HepG2 (cell line): ENCODE measurements at regions not wholly inside any gene's neighbourhood (a gene's known extent, or its start where the extent isn't known, plus 50 kb on each side); places are given as distances from the start of the nearest gene placed in this dataset.
A peak's percentile ranks its signal among the peaks of the same experiment; 100 is the strongest.

Experiments
- ATAC-seq: fragments of 200-7000 bp; cut with Tn5 transposase; 3 replicates; pipeline ENCODE4 v1.9.1; 2020; ENCODE audit warnings: mild to moderate bottlenecking, moderate library complexity
- BruUV-seq: library from RNA; stranded (reverse); fragments of 400-500 nt; replicated peaks from 2 replicates; lab custom pipeline; 2021; lab: Mats Ljungman, UMichigan
- CTCF ChIA-PET: fragments of 300-600 bp; formaldehyde crosslinking; extraction: SDS; loops from one replicate; lab custom pipeline; 2021; ENCODE audit warnings: low total read pairs, inconsistent platforms, low intra/inter-chr PET ratio; lab: Yijun Ruan, JAX
- POLR2A ChIA-PET: fragments of 350-600 bp; sonication (Branson Sonifier 250); formaldehyde crosslinking; loops from one replicate; lab custom pipeline; 2020; ENCODE audit warnings: antibody characterized with exemption, inconsistent platforms; lab: Yijun Ruan, JAX
- DNase-seq: peaks from one replicate; pipeline ENCODE4 v3.0.0-alpha.2; 2015; ENCODE audit warnings: low spot score
- FAIRE-seq: peaks from 3 replicates; lab custom pipeline; 2011; peaks lifted over from hg19 to GRCh38; lab: Jason Lieb, UNC
- H2AFZ ChIP-seq: one replicate; pipeline ENCODE4 v1.6.1; 2011; ENCODE audit warnings: low read length, inconsistent platforms
- H3K27ac ChIP-seq: fragments of 300-600 bp; 3 replicates; pipeline ENCODE4 v1.8.0; 2011; ENCODE audit warnings: mixed run types, mild to moderate bottlenecking, mixed read lengths, low read length, inconsistent platforms; ENCODE audit not compliant: insufficient read depth; ENCODE audit errors: extremely low read length
- H3K27me3 ChIP-seq, 2 experiments: fragments of 200-600 bp in 1 of 2; 2 replicates in 1 of 2; 3 replicates in 1 of 2; pipeline versions ENCODE4 v1.6.0 to v1.8.0; 2011; ENCODE audit warnings: low read length in 2 of 2, mild to moderate bottlenecking in 2 of 2, moderate library complexity in 2 of 2, inconsistent platforms in 1 of 2; ENCODE audit not compliant: insufficient read depth in 2 of 2, control insufficient read depth in 1 of 2
- H3K36me3 ChIP-seq, 2 experiments: fragments of 200-600 bp in 1 of 2; replicated peaks in 1 of 2; 2 replicates in 1 of 2; 3 replicates in 1 of 2; pipeline versions ENCODE4 v1.5.1 to v1.8.0; 2011; ENCODE audit warnings: low read length in 2 of 2, inconsistent platforms in 1 of 2; ENCODE audit not compliant: insufficient read depth in 2 of 2, control insufficient read depth in 1 of 2
- H3K4me1 ChIP-seq: 2 replicates; pipeline ENCODE4 v1.5.1; 2012; ENCODE audit warnings: low read length, inconsistent platforms; ENCODE audit not compliant: insufficient read depth
- H3K4me2 ChIP-seq: 2 replicates; pipeline ENCODE4 v1.6.0; 2011; ENCODE audit warnings: low read depth, low read length, inconsistent platforms
- H3K4me3 ChIP-seq, 3 experiments: fragments of 200-600 bp in 1 of 3; sonication (generic), shearing (Covaris generic) in 1 of 3; replicated peaks in 1 of 3; 2 replicates each; pipeline ENCODE4 v1.5.1; 2011 to 2016; ENCODE audit warnings: low read length in 3 of 3, inconsistent platforms in 2 of 3, low read depth in 2 of 3, mild to moderate bottlenecking in 2 of 3, control low read depth in 1 of 3, mixed read lengths in 1 of 3; ENCODE audit not compliant: insufficient read depth in 1 of 3
- H3K79me2 ChIP-seq: one replicate; pipeline ENCODE4 v1.6.1; 2011; ENCODE audit warnings: low read length, inconsistent platforms; ENCODE audit not compliant: insufficient read depth
- H3K9ac ChIP-seq: 2 replicates; pipeline ENCODE4 v1.6.0; 2011; ENCODE audit warnings: mild to moderate bottlenecking, low read depth, low read length, inconsistent platforms; ENCODE audit not compliant: insufficient read depth
- H3K9me3 ChIP-seq: 2 replicates; pipeline ENCODE4 v1.5.1; 2012; ENCODE audit warnings: mild to moderate bottlenecking, low read length
- H4K20me1 ChIP-seq: 2 replicates; pipeline ENCODE4 v1.6.0; 2011; ENCODE audit warnings: inconsistent platforms, mild to moderate bottlenecking, low read length, moderate library complexity; ENCODE audit not compliant: insufficient read depth
- BCL6 ChIP-seq: IDR thresholded peaks from 2 replicates; pipeline ENCODE4 v1.6.1; 2016; ENCODE audit warnings: missing genetic modification reagents, missing compliant biosample characterization
- EP300 ChIP-seq, 3 experiments: sonication (generic) in 1 of 3; formaldehyde crosslinking in 1 of 3; IDR thresholded peaks; 2 replicates each; pipeline versions ENCODE4 v1.5.1 to v1.6.1; 2011 to 2020; ENCODE audit warnings: low read depth in 2 of 3, low read length in 2 of 3, borderline replicate concordance in 1 of 3, improper control_type of control experiment in 1 of 3, mild to moderate bottlenecking in 1 of 3, missing genetic modification reagents in 1 of 3, moderate library complexity in 1 of 3
- MAF1 ChIP-seq: sonication (generic); formaldehyde crosslinking; IDR thresholded peaks from 2 replicates; pipeline ENCODE4 v1.5.0; 2020; ENCODE audit warnings: missing genetic modification reagents, borderline replicate concordance
- MAFF ChIP-seq: IDR thresholded peaks from 2 replicates; pipeline ENCODE4 v1.6.1; 2011; ENCODE audit warnings: low read depth, low read length, improper control_type of control experiment
- MAFK ChIP-seq, 2 experiments: IDR thresholded peaks in 1 of 2; conservative IDR thresholded peaks in 1 of 2; 2 replicates each; pipeline ENCODE4 v1.6.1; 2011; ENCODE audit warnings: improper control_type of control experiment in 2 of 2, low read length in 2 of 2
- NAIF1 ChIP-seq: sonication (generic); formaldehyde crosslinking; IDR thresholded peaks from 2 replicates; pipeline ENCODE4 v1.5.0; 2020; ENCODE audit warnings: mild to moderate bottlenecking, missing genetic modification reagents, borderline replicate concordance
- PCBP1 ChIP-seq: fragments of 200-400 bp; formaldehyde crosslinking; IDR thresholded peaks from 2 replicates; pipeline ENCODE4 v1.6.1; 2017; ENCODE audit warnings: mild to moderate bottlenecking, low read depth, low read length, borderline replicate concordance
- PHF8 ChIP-seq: sonication (generic); formaldehyde crosslinking; IDR thresholded peaks from 2 replicates; pipeline ENCODE4 v1.5.0; 2020; ENCODE audit warnings: missing genetic modification reagents
- THAP8 ChIP-seq: sonication (generic); formaldehyde crosslinking; IDR thresholded peaks from 2 replicates; pipeline ENCODE4 v1.5.1; 2020; ENCODE audit warnings: missing genetic modification reagents, mild to moderate bottlenecking, borderline replicate concordance
- ZNF264 ChIP-seq: sonication (generic); formaldehyde crosslinking; IDR thresholded peaks from 2 replicates; pipeline ENCODE4 v1.4.0; 2020; ENCODE audit warnings: missing genetic modification reagents
- ZNF432 ChIP-seq: sonication (generic); formaldehyde crosslinking; IDR thresholded peaks from 2 replicates; pipeline ENCODE4 v1.5.0; 2020; ENCODE audit warnings: missing genetic modification reagents, mild to moderate bottlenecking, borderline replicate concordance
- ZNF549 ChIP-seq: sonication (generic); formaldehyde crosslinking; IDR thresholded peaks from 2 replicates; pipeline ENCODE4 v1.5.0; 2020; ENCODE audit warnings: missing genetic modification reagents
- ZNF7 ChIP-seq: IDR thresholded peaks from 2 replicates; pipeline ENCODE4 v1.6.1; 2016; ENCODE audit warnings: missing biosample characterization, missing genetic modification reagents
- whole genome bisulfite sequencing: methylation state at CpG from one replicate; pipeline ENCODE4 v1.1.6; 2017; ENCODE audit warnings: low lambda C conversion rate; 5-methylcytosine and 5-hydroxymethylcytosine counted together
- in situ Hi-C: cut with HindIII; loops from 2 replicates; pipeline ENCODE4 v1.10.0; 2017; ENCODE audit warnings: low pct_unique_long_range_greater_than_20kb; ENCODE audit not compliant: extremely low pct_ligation_motif_present
- intact Hi-C: fragments of 100-400 bp; cut with micrococcal nuclease; formaldehyde crosslinking; loops from one replicate; pipeline ENCODE4 v1.10.0; 2022; ENCODE audit not compliant: unreplicated experiment
- TF ChIP-seq, protein P1 (sequence below): IDR thresholded peaks from 2 replicates; pipeline ENCODE4 v1.6.1; 2016; ENCODE audit warnings: missing compliant biosample characterization, missing genetic modification reagents, borderline replicate concordance
- TF ChIP-seq, protein P2 (sequence below): sonication (generic); formaldehyde crosslinking; IDR thresholded peaks from 2 replicates; pipeline ENCODE4 v1.4.0; 2020; ENCODE audit warnings: low read depth, mild to moderate bottlenecking, missing genetic modification reagents

DNA sequence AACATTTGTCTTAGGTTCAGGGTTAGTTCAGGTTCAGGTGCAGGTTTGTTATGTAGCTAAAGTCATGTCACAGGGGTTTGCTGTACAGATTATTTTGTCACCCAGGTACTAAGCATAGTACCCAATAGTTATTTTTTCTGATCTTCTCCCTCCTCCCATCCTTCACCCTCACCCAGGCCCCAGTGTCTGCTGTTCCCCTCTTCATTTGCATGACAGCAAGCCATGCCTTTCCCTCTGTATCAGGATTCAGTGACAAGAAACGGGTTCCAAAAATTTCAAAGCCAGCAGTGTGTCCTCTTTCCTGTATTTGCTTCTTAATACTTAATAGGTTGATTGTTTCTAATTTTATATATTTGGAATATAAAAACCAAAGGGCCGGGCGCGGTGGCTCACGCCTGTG lies 330.8 kb upstream of the SGCD start:
- no peaks in the 10 kb centered on the region for H3K4me1 ChIP-seq
- no peaks in the 10 kb centered on the region for H3K36me3 ChIP-seq
- H3K4me2 ChIP-seq, result no peak overlapping the region
- in situ Hi-C loops, result no loop called here
- no peak overlapping the region for H3K9ac ChIP-seq
- ATAC-seq (no peak), DNase-seq (no peak)
- no peak overlapping the region for H3K4me3 ChIP-seq
- H3K79me2 ChIP-seq, result no peaks in the 10 kb centered on the region
- H4K20me1 ChIP-seq, result no peaks in the 10 kb centered on the region; the same call in 1 of the 2 replicates
- no TSS peak for BruUV-seq
- intact Hi-C loops, result no loop called here
- no peaks in the 10 kb centered on the region for H3K27me3 ChIP-seq
- 0% methylated on average over 5 of the region's 5 CpGs for WGBS
- CTCF ChIA-PET, result no interaction called here
- H3K9me3 ChIP-seq, result no peaks in the 10 kb centered on the region
- H3K27ac ChIP-seq, result no peak overlapping the region
- TF ChIP-seq PCBP1 (no peak), BCL6 (no peak)
- TF ChIP-seq, all 625 proteins: peak for 0
- no peak overlapping the region for H2AFZ ChIP-seq
- POLR2A ChIA-PET, result no interaction called here
- no peak for FAIRE-seq

GRCh38 chr5:155998257-155998656 lies 328.7 kb upstream of the SGCD start:
- H3K9me3 ChIP-seq, result no peaks in the 10 kb centered on the region
- H3K79me2 ChIP-seq, result no peaks in the 10 kb centered on the region
- ATAC-seq (no peak), DNase-seq (no peak), FAIRE-seq (no peak)
- ChIA-PET CTCF (no interaction called here), POLR2A (no interaction called here)
- H3K9ac ChIP-seq, result no peak overlapping the region
- H2AFZ ChIP-seq, result no peak overlapping the region
- H3K4me1 ChIP-seq, result no peaks in the 10 kb centered on the region
- BruUV-seq, result no TSS peak
- H3K4me2 ChIP-seq, result no peak overlapping the region
- H3K4me3 ChIP-seq, result no peak overlapping the region
- H3K36me3 ChIP-seq, result no peaks in the 10 kb centered on the region
- no peaks in the 10 kb centered on the region for H3K27me3 ChIP-seq
- H4K20me1 ChIP-seq, result no peaks in the 10 kb centered on the region; the same call in 1 of the 2 replicates
- 9% methylated on average over 2 of the region's 2 CpGs for WGBS
- no peak overlapping the region for H3K27ac ChIP-seq
- intact Hi-C loops, result no loop called here
- in situ Hi-C loops, result no loop called here
- TF ChIP-seq ZNF432 (CRISPR knock-in tag), result no peak
- no peak for TF ChIP-seq THAP8 (CRISPR knock-in tag)
- no peak for TF ChIP-seq ZNF7 (CRISPR knock-in tag)
- TF ChIP-seq, protein P1, sequence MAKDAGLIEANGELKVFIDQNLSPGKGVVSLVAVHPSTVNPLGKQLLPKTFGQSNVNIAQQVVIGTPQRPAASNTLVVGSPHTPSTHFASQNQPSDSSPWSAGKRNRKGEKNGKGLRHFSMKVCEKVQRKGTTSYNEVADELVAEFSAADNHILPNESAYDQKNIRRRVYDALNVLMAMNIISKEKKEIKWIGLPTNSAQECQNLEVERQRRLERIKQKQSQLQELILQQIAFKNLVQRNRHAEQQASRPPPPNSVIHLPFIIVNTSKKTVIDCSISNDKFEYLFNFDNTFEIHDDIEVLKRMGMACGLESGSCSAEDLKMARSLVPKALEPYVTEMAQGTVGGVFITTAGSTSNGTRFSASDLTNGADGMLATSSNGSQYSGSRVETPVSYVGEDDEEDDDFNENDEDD, result no peak
- TF ChIP-seq MAF1, result no peak
- TF ChIP-seq ZNF264 (CRISPR knock-in tag), result no peak
- peak; percentile 94 to 98 for TF ChIP-seq MAFK (conservative IDR thresholded peaks at IDR 0.05 in 1 of 2, IDR thresholded peaks at IDR 0.05 in 1 of 2; ENCODE audit: low read length in 2 of 2)
- TF ChIP-seq NAIF1 (CRISPR knock-in tag), result no peak
- TF ChIP-seq MAFF, result peak; percentile 97
- TF ChIP-seq EP300 (IDR thresholded peaks at IDR 0.05; ENCODE audit: low read depth in 2 of 2, low read length in 2 of 2), result no peak
- no peak for TF ChIP-seq EP300 (CRISPR knock-in tag; IDR thresholded peaks at IDR 0.05; ENCODE audit: borderline replicate concordance)
- TF ChIP-seq ZNF549, result no peak
- TF ChIP-seq, protein P2, sequence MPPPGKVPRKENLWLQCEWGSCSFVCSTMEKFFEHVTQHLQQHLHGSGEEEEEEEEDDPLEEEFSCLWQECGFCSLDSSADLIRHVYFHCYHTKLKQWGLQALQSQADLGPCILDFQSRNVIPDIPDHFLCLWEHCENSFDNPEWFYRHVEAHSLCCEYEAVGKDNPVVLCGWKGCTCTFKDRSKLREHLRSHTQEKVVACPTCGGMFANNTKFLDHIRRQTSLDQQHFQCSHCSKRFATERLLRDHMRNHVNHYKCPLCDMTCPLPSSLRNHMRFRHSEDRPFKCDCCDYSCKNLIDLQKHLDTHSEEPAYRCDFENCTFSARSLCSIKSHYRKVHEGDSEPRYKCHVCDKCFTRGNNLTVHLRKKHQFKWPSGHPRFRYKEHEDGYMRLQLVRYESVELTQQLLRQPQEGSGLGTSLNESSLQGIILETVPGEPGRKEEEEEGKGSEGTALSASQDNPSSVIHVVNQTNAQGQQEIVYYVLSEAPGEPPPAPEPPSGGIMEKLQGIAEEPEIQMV (CRISPR knock-in tag), result no peak
- no peak for TF ChIP-seq PHF8
